ENCODE measurements at regions not wholly inside any gene's neighbourhood (a gene's known extent, or its start where the extent isn't known, plus 50 kb on each side); places are given as distances from the start of the nearest gene placed in this dataset.
A peak's percentile ranks its signal among the peaks of the same experiment; 100 is the strongest.
"Not testable (repeated sequence)": the region's sequence is repeated elsewhere in the genome, so short reads cannot be mapped to it uniquely, and the experiment has no call there.

GRCh38 chr6:28585335-28585734 is 59.7 kb downstream of the GPX5 start:
- DNase-seq, result no peak

GRCh38 chr6:28586324-28586723 is 60.6 kb downstream of the GPX5 start:
- no peak for DNase-seq

- DNase-seq, result peak; percentile 35
Observed at GRCh38 chr6:28586962-28587745, 61.5 kb downstream of the GPX5 start.

GRCh38 chr6:28587746-28588075 is 62.0 kb downstream of the GPX5 start:
- DNase-seq, result no peak

DNA sequence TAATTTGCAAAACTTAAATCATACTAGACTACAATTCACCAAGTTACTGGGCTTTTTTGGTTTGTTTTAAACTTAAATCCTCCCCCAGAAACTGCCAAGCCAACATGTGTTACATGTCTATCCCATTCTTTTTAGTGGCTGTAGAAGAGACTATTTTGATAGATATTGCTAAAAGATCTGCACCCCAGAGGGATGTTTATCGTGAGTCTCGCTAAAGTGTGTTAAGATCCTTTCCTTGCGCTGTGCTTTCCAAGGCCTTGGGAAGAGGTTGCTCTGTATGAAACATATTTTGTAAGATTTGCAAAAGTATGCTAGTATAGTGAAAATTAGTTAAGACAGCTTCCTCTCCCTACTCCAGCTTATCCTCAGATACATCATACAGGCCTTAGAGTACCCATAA is 63.0 kb downstream of the GPX5 start:
- no peak for DNase-seq

DNA sequence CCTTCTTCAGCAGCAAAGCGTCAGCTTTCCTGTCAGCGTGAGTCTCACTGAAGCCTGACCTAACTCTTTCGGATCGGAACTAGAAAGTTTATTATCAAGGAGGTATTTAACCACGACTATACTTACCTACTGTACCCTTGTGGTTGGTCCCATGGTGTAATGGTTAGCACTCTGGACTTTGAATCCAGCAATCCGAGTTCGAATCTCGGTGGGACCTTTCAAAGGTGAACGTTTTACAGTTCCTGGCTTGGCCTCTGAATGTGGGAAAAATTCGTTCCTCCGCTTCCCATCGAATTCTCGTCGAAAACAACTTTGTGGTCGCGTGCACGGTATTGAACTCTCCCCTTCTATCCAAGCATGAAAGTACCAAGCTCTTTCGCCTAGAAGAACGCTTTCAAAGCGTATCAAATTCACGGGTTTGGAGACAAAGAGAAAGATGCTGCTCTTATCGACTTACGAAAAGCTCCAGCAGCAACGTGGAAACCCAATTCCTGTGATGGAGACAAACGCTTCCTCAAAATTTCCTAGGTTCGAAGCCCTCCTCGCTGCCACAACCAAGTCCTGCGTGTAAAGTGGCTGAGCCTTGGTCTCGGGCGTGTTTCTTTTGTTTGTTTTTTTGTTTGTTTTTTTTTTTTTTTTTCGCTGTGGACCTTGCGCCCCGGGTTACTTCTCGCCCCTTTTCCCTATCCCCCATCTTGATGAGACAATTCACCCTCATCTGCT is 63.7 kb downstream of the GPX5 start:
- peak; percentile 3 for DNase-seq

DNA sequence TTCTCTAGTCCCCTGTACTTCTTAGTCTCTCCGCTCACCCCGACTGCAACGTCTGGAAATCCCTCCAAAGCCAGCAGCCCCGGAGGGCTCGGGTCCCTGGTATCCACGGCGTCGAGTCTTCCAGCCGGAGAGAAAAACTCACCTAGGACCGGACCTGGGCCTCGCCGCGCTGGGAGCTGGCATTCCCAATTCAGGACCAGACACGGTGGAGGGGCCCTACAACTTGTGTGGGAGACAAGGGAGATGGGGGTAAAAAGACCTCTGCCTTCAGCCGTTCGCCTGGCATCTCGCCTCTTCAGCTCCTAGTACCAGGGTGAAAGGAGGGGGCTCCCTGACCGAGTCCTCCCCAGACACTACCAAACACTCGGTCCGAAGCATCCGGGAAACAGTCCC is 64.3 kb downstream of the GPX5 start:
- no peak for DNase-seq

GRCh38 chr6:28597217-28597835 is 71.6 kb downstream of the GPX5 start:
- no peak for DNase-seq

DNA sequence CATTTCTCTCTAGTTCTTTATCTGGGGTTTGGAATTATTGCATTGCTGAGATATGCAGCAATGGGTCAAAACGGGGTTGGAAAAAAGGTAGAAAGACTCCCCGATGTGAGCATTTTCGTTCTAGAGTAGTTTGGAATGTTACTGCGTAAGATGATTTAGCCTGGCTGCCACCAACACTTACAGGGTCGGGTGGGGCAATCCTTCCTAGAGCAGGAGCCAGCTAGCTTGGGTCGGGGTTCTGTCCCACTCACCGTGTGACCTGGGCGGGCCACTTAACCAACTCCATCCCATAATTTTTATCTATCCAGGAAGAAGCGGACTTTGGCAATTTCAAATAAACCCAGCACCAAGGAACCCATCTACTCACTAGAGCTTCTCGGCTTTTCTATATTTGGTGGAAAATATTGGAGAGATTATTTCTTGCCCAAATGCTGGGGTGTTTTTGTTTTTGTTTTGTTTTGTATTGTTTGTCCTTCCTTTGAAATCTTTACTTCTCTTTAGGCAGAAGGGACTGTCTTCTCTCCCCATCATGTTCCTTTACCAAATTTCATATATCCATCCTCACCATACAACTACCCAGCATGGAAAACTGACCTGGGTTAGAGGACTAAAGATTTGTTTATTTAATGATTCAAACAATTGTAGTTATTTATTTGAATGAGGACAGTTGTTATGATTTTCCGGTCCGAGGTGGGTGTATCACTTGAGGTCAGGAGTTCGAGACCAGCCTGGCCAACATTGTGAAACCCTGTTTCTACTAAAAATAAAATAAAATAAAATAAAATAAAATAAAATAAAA is 72.4 kb downstream of the GPX5 start:
- DNase-seq, result no peak

DNA sequence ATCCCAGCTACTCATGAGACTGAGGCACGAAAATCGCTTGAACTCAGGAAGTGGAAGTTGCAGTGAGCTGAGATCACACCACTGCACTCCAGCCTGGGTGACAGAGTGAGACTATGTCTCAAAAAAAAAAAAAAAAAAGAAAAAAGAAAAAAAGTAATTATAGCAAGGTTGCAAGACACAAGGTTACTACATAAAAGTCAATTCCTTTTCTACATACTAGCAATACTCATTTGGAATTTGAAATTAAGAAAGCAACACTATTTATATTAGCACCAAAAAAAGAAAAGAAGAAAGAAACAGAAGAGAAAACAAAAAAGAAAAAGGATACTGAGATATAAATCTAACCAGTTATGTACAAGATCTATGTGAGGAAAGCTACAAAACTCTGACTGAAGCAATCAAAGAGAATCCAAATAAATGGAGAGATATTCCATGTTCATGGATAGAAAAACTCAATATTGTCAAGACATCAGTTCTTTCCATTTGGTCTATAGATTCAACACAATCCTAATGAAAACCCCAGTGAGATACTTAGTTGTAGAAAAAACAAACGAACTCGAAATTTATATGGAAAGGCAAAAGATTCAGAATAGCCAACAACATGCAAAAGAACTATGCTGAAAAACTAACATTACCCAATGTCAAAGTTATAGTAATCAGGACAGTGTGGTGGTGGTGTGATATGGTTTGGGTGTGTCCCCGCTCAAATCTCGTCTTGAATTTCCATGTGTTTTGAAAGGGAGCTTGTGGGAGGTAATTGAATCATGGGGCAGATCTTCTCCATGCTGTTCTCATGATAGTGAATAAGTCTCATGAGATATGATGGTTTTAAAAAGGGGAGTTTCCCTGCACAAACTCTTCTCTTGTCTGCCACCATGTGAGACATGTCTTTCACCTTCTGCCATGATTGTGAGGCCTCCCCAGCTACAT is 73.3 kb downstream of the GPX5 start:
- no peak for DNase-seq

DNA sequence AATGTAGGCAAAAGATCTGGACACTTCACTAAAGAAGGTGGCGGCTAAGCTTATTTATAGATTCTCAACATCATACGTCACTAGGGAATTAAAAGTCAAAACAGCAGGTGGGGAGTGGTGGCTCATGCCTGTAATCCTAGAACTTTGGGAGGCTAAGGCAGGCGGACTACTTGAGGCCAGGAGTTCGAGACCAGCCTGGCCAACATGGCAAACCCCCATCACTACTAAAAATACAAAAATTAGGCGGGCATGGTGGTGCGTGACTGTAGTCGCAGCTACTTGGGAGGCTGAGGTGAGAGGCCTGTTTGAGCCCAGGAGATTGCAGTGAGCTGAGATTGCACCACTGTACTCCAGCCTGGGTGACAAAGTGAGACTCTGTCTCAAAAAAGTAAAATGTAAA is 74.6 kb downstream of the GPX5 start:
- no peak for DNase-seq

DNA sequence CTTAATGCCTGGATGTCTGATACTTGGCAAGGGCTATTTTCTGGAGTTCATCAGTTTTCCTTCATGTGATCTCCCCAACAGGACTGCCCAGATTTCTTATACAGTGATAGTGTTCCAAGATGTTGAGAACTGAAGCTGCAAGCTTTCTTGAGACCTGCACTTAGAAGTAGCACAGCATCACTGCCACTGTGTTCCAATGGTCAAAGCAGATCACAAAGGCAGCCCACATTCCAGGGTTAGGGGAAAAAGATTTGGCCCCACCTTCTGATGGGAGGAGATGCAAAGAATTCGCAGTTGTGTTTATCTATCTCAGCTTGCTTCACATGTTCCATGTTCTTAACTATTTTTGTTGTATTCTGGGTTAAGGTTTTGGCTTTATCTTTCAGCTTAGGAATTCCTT is 78.2 kb downstream of the GPX5 start:
- no peak for DNase-seq

DNA sequence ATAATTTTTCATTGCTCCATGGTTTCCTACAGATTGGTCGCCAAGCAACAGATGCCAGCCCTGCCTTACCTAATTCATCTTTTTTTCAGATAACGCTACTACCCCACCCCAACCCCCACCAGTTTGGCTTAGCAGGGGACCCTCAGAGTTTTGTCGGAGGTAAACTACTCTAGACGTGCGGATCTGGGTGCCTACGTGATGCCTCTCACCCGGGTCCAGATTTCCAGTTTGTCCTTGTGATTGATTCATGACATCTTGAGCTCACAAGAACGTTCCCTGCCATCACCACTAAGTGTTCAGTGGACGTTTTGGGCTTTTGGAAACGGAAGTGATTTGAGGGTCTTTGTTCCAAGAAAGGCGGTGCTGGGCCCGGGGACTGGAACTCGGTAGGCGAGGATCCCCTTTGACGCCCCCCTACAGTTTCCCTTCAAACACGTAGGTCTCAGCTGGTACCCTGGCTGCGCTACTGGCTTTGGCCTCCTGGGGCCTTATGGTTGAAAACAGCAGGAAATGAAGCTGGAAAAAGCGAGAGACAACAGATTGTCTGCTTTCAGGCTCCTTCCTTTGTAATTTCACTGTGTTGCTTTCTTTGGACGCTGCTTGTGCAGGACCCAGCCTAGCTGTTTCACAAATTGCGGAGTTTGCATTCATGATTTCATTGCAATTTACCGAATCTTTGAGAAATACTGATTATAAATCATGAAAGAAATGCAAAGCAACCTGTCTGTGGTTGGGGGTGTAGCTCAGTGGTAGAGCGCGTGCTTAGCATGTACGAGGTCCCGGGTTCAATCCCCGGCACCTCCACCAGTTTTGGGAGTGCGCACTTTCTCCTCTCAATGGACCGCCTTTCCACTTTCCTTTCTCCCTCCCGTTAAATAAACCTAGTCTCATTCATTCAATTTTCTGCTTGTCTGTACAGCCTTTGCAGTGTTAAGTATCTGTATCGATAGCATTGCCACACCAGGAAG is 81.0 kb downstream of the GPX5 start:
- DNase-seq, result peak; percentile 12

DNA sequence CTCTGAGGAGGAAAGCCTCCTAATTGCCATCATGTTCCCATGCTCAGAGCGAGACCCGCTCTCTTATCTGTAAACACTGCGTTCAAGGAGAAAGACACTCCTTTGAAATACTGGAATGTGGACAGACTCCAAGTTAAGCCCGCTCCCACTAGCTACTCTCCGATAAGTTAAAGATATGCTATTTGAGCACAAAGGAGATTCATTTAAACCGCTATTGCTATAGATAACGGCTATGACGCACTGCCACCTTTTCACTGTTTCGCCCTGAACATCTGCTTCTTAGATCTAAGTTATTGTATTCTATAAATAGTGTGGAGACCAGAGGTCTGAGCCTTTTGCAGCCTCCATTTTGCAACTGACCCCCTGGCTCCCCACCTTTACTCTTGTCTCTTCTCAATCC is 82.3 kb downstream of the GPX5 start:
- no peak for DNase-seq

DNA sequence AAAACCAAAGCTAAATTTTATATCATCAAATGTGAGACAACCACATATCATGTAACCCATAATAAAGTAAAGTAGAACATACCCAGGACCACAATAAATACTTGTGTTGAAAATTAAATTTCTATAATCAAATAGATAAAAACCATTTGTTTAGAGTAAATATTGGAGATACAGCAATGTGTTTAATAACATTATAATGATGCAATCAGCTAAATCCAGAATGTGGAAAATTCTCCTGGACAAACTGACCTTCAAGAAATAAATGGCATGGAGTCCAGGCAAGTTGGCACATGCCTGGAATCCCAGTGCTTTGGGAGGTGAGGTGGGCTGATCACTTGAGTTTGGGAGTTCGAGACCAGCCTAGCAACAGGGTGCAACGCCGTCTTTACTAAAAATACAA is 84.0 kb downstream of the GPX5 start:
- no peak for DNase-seq

- DNase-seq, result no peak
Observed at GRCh38 chr6:28615616-28615954, 89.9 kb downstream of the GPX5 start.

DNA sequence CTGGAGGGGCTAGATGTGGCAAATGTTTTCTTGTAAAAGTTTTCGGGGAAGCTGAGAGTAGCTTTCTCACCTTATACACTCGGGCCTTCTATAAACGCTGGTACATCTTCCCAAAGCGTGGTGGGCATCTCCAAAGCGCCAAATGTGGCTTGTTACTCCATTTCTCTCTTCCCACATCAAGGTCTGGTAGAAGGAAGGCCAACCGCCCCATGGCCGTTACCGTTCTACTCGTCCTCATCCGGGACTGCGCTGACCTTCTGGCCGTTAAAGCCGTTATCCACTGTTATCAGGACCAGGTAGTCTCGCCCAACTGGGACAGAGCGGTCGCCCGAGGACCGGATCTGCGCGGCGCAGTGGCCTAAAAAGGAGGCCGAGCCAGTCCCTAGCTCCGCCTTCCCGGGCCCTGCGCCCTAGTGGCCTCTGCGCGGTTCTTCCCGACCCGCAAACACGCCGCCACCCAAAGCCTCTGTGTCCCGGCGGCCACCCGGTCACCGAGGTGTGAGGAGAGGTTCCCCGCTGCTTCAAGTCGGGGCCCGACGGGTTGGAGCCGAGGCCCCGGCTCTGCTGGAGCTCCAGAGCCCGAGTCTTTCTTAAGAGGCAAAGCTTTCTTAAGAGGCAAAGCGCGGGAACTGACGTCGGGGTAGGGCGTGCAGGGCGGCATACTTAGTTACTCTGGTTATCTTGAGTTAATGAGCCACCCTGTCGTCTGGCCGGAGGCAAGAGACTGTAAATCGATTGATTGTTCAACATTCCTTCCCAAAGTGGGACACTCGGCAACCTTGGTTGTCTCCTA is 90.5 kb downstream of the GPX5 start:
- DNase-seq, result no peak

- DNase-seq, result no peak
Observed at GRCh38 chr6:28618898-28619555, 93.3 kb downstream of the GPX5 start.

- not testable (repeated sequence) for DNase-seq
Observed at GRCh38 chr6:28621268-28621667, 95.6 kb downstream of the GPX5 start.

- DNase-seq, result not testable (repeated sequence)
Observed at GRCh38 chr6:28623242-28623641, 97.6 kb downstream of the GPX5 start.
